Suprapubic skin (tissue), 4 donors: ENCODE measurements at regions not wholly inside any gene's neighbourhood (a gene's known extent, or its start where the extent isn't known, plus 50 kb on each side); places are given as distances from the start of the nearest gene placed in this dataset.
A peak's percentile ranks its signal among the peaks of the same experiment; 100 is the strongest.

ENCODE experiments used
- DNase-seq, 2 donors: peaks; one replicate each; pipeline ENCODE4 v3.0.0-alpha.2; 2019; ENCODE audit warnings: low spot score in 2 of 2
- H3K27ac ChIP-seq: fragments of 200-600 bp; sonication (generic); one replicate; pipeline ENCODE4 v1.5.1; 2019
- H3K27me3 ChIP-seq: fragments of 200-600 bp; sonication (generic); one replicate; pipeline ENCODE4 v1.5.1; 2019
- H3K36me3 ChIP-seq: fragments of 200-600 bp; sonication (generic); one replicate; pipeline ENCODE4 v1.5.1; 2019
- H3K4me1 ChIP-seq: fragments of 200-600 bp; sonication (generic); one replicate; pipeline ENCODE4 v1.5.1; 2019
- H3K4me3 ChIP-seq: fragments of 200-600 bp; sonication (generic); one replicate; pipeline ENCODE4 v1.5.1; 2019; ENCODE audit warnings: mild to moderate bottlenecking
- H3K9me3 ChIP-seq: fragments of 200-600 bp; sonication (generic); one replicate; pipeline ENCODE4 v1.5.1; 2019
- CTCF ChIP-seq, 2 donors: fragments of 200-600 bp in 1 of 2; fragments of 450-650 bp in 1 of 2; sonication (generic) in 1 of 2; IDR thresholded peaks; one replicate each; pipeline ENCODE4 v1.5.1; 2016 to 2019; ENCODE audit warnings: antibody characterized with exemption in 2 of 2, mild to moderate bottlenecking in 1 of 2, moderate library complexity in 1 of 2
- EP300 ChIP-seq: sonication (generic); formaldehyde crosslinking; IDR thresholded peaks from one replicate; pipeline ENCODE4 v1.6.1; 2017; ENCODE audit warnings: antibody characterized with exemption
- POLR2A ChIP-seq, 2 donors: fragments of 450-650 bp; IDR thresholded peaks; one replicate each; pipeline ENCODE4 v1.6.1; 2017; ENCODE audit warnings: antibody characterized with exemption in 2 of 2, mild to moderate bottlenecking in 2 of 2, moderate library complexity in 2 of 2
- POLR2AphosphoS5 ChIP-seq, 3 donors: sonication (generic); formaldehyde crosslinking; IDR thresholded peaks; one replicate each; pipeline ENCODE4 v1.6.1; 2017; ENCODE audit warnings: antibody characterized with exemption in 3 of 3
- WGBS: methylation state at CpG from one replicate; pipeline ENCODE4 v1.1.5; 2018; 5-methylcytosine and 5-hydroxymethylcytosine counted together

GRCh38 chr5:91946870-91947269 lies 563.8 kb upstream of the ARRDC3 start:
- Histone ChIP-seq H3K27ac (no peak overlapping the region), H3K4me3 (no peak overlapping the region), H3K9me3 (no peaks in the 10 kb centered on the region), H3K36me3 (no peaks in the 10 kb centered on the region), H3K4me1 (no peaks in the 10 kb centered on the region), H3K27me3 (no peaks in the 10 kb centered on the region)
- DNase-seq, result no peak
- 70% methylated on average over 4 of the region's 4 CpGs for WGBS
- TF ChIP-seq POLR2A (IDR thresholded peaks at IDR 0.05) (no peak), CTCF (IDR thresholded peaks at IDR 0.05) (no peak), EP300 (no peak), POLR2AphosphoS5 (IDR thresholded peaks at IDR 0.05) (no peak)

- Histone ChIP-seq H3K36me3 (no peaks in the 10 kb centered on the region), H3K4me3 (no peak overlapping the region)
These were observed 558.5 kb upstream of the ARRDC3 start for GRCh38 chr5:91941588-91941987.

GRCh38 chr5:91938441-91938840 lies 555.3 kb upstream of the ARRDC3 start:
- Histone ChIP-seq H3K9me3 (no peaks in the 10 kb centered on the region), H3K36me3 (no peaks in the 10 kb centered on the region), H3K27me3 (no peaks in the 10 kb centered on the region), H3K4me3 (no peak overlapping the region), H3K27ac (no peak overlapping the region), H3K4me1 (no peaks in the 10 kb centered on the region)
- TF ChIP-seq CTCF (IDR thresholded peaks at IDR 0.05), result no peak
- no peak for TF ChIP-seq POLR2AphosphoS5 (IDR thresholded peaks at IDR 0.05)
- no peak for TF ChIP-seq EP300
- TF ChIP-seq POLR2A (IDR thresholded peaks at IDR 0.05), result no peak
- no peak for DNase-seq

More at GRCh38 chr5:91941588-91941987, 558.5 kb upstream of the ARRDC3 start:
- H3K27me3 ChIP-seq, result no peaks in the 10 kb centered on the region
- no peak overlapping the region for H3K27ac ChIP-seq
- WGBS, result 48% methylated on average over 1 of the region's 1 CpG
- no peaks in the 10 kb centered on the region for H3K9me3 ChIP-seq
- DNase-seq, result no peak
- no peak for TF ChIP-seq EP300
- no peak for TF ChIP-seq POLR2AphosphoS5 (IDR thresholded peaks at IDR 0.05)
- no peak for TF ChIP-seq POLR2A (IDR thresholded peaks at IDR 0.05)
- no peak for TF ChIP-seq CTCF (IDR thresholded peaks at IDR 0.05)
- H3K4me1 ChIP-seq, result no peaks in the 10 kb centered on the region

GRCh38 chr5:91937121-91937520 lies 554.0 kb upstream of the ARRDC3 start:
- H3K4me1 ChIP-seq, result no peaks in the 10 kb centered on the region
- H3K27ac ChIP-seq, result no peak overlapping the region
- H3K27me3 ChIP-seq, result no peaks in the 10 kb centered on the region
- no peaks in the 10 kb centered on the region for H3K36me3 ChIP-seq
- H3K9me3 ChIP-seq, result no peaks in the 10 kb centered on the region
- no peak for DNase-seq
- H3K4me3 ChIP-seq, result no peak overlapping the region
- TF ChIP-seq POLR2A (IDR thresholded peaks at IDR 0.05) (no peak), EP300 (no peak), POLR2AphosphoS5 (IDR thresholded peaks at IDR 0.05) (no peak)

- TF ChIP-seq EP300, result no peak
- TF ChIP-seq CTCF (IDR thresholded peaks at IDR 0.05), result peak in 1 of 2 donors; percentile 2
- WGBS, result 74% methylated on average over 1 of the region's 1 CpG
- DNase-seq, result no peak
- Histone ChIP-seq H3K4me3 (no peak overlapping the region), H3K27ac (no peak overlapping the region), H3K4me1 (no peaks in the 10 kb centered on the region), H3K27me3 (no peaks in the 10 kb centered on the region), H3K9me3 (no peaks in the 10 kb centered on the region), H3K36me3 (no peaks in the 10 kb centered on the region)
These were observed 546.4 kb upstream of the ARRDC3 start for GRCh38 chr5:91929522-91929817.

- no peaks in the 10 kb centered on the region for H3K27me3 ChIP-seq
- H3K4me1 ChIP-seq, result no peaks in the 10 kb centered on the region
- H3K27ac ChIP-seq, result no peak overlapping the region
- TF ChIP-seq POLR2A (IDR thresholded peaks at IDR 0.05) (no peak), CTCF (IDR thresholded peaks at IDR 0.05) (peak in 1 of 2 donors; percentile 9), EP300 (no peak), POLR2AphosphoS5 (IDR thresholded peaks at IDR 0.05) (no peak)
- WGBS, result 86% methylated on average over 1 of the region's 1 CpG
- H3K36me3 ChIP-seq, result no peaks in the 10 kb centered on the region
- no peak for DNase-seq
- no peak overlapping the region for H3K4me3 ChIP-seq
- no peaks in the 10 kb centered on the region for H3K9me3 ChIP-seq
These were observed 545.8 kb upstream of the ARRDC3 start for GRCh38 chr5:91928754-91929521.
